ENCODE measurements at regions not wholly inside any gene's neighbourhood (a gene's known extent, or its start where the extent isn't known, plus 50 kb on each side); places are given as distances from the start of the nearest gene placed in this dataset.

- H2AFZ ChIP-seq (ENCODE audit: low read length): peak overlapping the region; percentile 11
- no peak for TF ChIP-seq CTCF (IDR thresholded peaks at IDR 0.05; ENCODE audit: extremely low read depth, low read depth, low read length)
- no peak overlapping the region for H3K4me2 ChIP-seq (ENCODE audit: insufficient read depth, low read length)
- H3K36me3 ChIP-seq (ENCODE audit: insufficient read depth, low read length): no peaks in the 10 kb centered on the region
- no peaks in the 10 kb centered on the region for H3K9me3 ChIP-seq (ENCODE audit: low read depth, low read length)
- H4K20me1 ChIP-seq (ENCODE audit: insufficient read depth, low read length): no peaks in the 10 kb centered on the region
- no peaks in the 10 kb centered on the region for H3K79me2 ChIP-seq (ENCODE audit: insufficient read depth, low read length)
- no peak overlapping the region for H3K27ac ChIP-seq (ENCODE audit: low read depth, low read length)
- no peak for DNase-seq (ENCODE audit: insufficient read length, low spot score, missing footprints)
- H3K4me3 ChIP-seq (ENCODE audit: insufficient read depth, low read length): no peak overlapping the region
- peaks cover 5% of the 10 kb centered on the region for H3K4me1 ChIP-seq (ENCODE audit: insufficient read depth, low read length)
- H3K27me3 ChIP-seq (ENCODE audit: insufficient read depth, low read length): no peaks in the 10 kb centered on the region
Measured at GRCh38 chr12:76622351-76622750, 62.8 kb upstream of the OSBPL8 start.

GRCh38 chr12:76622915-76623314 lies 63.3 kb upstream of the OSBPL8 start:
- Histone ChIP-seq H3K4me2 (ENCODE audit: insufficient read depth, low read length) (no peak overlapping the region), H3K27ac (ENCODE audit: low read depth, low read length) (no peak overlapping the region), H3K79me2 (ENCODE audit: insufficient read depth, low read length) (no peaks in the 10 kb centered on the region), H3K4me3 (ENCODE audit: insufficient read depth, low read length) (no peak overlapping the region), H3K4me1 (ENCODE audit: insufficient read depth, low read length) (peaks cover 6% of the 10 kb centered on the region), H2AFZ (ENCODE audit: low read length) (no peak overlapping the region), H3K27me3 (ENCODE audit: insufficient read depth, low read length) (no peaks in the 10 kb centered on the region), H4K20me1 (ENCODE audit: insufficient read depth, low read length) (no peaks in the 10 kb centered on the region), H3K9me3 (ENCODE audit: low read depth, low read length) (no peaks in the 10 kb centered on the region), H3K36me3 (ENCODE audit: insufficient read depth, low read length) (no peaks in the 10 kb centered on the region)
- TF ChIP-seq CTCF (IDR thresholded peaks at IDR 0.05; ENCODE audit: extremely low read depth, low read depth, low read length): no peak
- DNase-seq (ENCODE audit: insufficient read length, low spot score, missing footprints): no peak

DNA sequence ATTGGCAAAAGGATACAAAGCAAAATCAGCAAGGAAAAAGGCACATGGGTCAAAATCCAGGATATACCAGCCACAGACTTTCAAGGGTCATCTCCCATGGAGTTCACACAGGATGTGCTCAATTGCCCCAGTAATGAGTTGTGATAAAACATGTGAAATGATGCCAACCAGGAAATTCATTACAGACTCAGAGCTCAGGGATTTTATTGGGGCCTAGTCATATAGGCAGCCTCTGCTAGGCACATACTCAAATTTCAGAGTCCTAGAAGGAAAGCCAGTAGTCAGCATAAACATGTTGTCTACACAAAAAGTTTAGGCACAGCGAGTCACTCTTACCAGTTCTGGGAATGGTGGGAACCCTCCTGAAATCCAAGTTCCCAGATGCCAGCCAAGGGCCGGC lies 64.4 kb upstream of the OSBPL8 start:
- H2AFZ ChIP-seq (ENCODE audit: low read length): peak overlapping the region; percentile 52

More for the DNA sequence above, 64.4 kb upstream of the OSBPL8 start:
- Histone ChIP-seq H3K27me3 (ENCODE audit: insufficient read depth, low read length) (no peaks in the 10 kb centered on the region), H3K9me3 (ENCODE audit: low read depth, low read length) (no peaks in the 10 kb centered on the region), H3K79me2 (ENCODE audit: insufficient read depth, low read length) (no peaks in the 10 kb centered on the region), H3K27ac (ENCODE audit: low read depth, low read length) (no peak overlapping the region), H3K4me2 (ENCODE audit: insufficient read depth, low read length) (no peak overlapping the region), H4K20me1 (ENCODE audit: insufficient read depth, low read length) (no peaks in the 10 kb centered on the region), H3K4me3 (ENCODE audit: insufficient read depth, low read length) (no peak overlapping the region), H3K4me1 (ENCODE audit: insufficient read depth, low read length) (peaks cover 7% of the 10 kb centered on the region), H3K36me3 (ENCODE audit: insufficient read depth, low read length) (no peaks in the 10 kb centered on the region)
- no peak for TF ChIP-seq CTCF (IDR thresholded peaks at IDR 0.05; ENCODE audit: extremely low read depth, low read depth, low read length)
- peak; percentile 79 for DNase-seq (ENCODE audit: insufficient read length, low spot score, missing footprints)
